Tibial nerve (tissue), 4 donors: ENCODE measurements at regions not wholly inside any gene's neighbourhood (a gene's known extent, or its start where the extent isn't known, plus 50 kb on each side); places are given as distances from the start of the nearest gene placed in this dataset.

Experiments used
- CTCF ChIP-seq, 5 experiments: fragments of 200-600 bp in 3 of 5; fragments of 450-650 bp in 2 of 5; sonication (generic) in 3 of 5; IDR thresholded peaks; one replicate each; pipeline ENCODE4 v1.5.1; 2016 to 2019; ENCODE audit warnings: antibody characterized with exemption in 5 of 5, mild to moderate bottlenecking in 3 of 5, moderate library complexity in 2 of 5
- EP300 ChIP-seq, 2 donors: sonication (generic); formaldehyde crosslinking; IDR thresholded peaks; one replicate each; pipeline ENCODE4 v1.6.1; 2017; ENCODE audit warnings: antibody characterized with exemption in 2 of 2, mild to moderate bottlenecking in 1 of 2
- POLR2A ChIP-seq, 2 donors: fragments of 450-650 bp; IDR thresholded peaks; one replicate each; pipeline ENCODE4 v1.6.1; 2017; ENCODE audit warnings: antibody characterized with exemption in 2 of 2, mild to moderate bottlenecking in 2 of 2, moderate library complexity in 2 of 2

GRCh38 chrY:21814491-21814890 is 79.8 kb downstream of the RBMY1D start:
- TF ChIP-seq CTCF (IDR thresholded peaks at IDR 0.05): no peak
- TF ChIP-seq POLR2A (IDR thresholded peaks at IDR 0.05): no peak
- no peak for TF ChIP-seq EP300 (IDR thresholded peaks at IDR 0.05)
